Adipose tissue (tissue), 3 donors: ENCODE measurements at regions not wholly inside any gene's neighbourhood (a gene's known extent, or its start where the extent isn't known, plus 50 kb on each side); places are given as distances from the start of the nearest gene placed in this dataset.

Experiments
- H3K27ac ChIP-seq: one replicate; pipeline ENCODE4 v1.5.1; 2013; ENCODE audit warnings: low read depth, low read length
- WGBS, 3 donors: extraction: QIAGEN DNeasy Blood & Tissue Kit; methylation state at CpG; one replicate each; pipeline ENCODE4 v1.1.7; 2013; 5-methylcytosine and 5-hydroxymethylcytosine counted together
- donor health status: healthy with polysubstance abuse.
- donor health status: Bipolar disorder and iron deficiency.
- donor health status: healthy.

- 72 to 84% (median 82%) methylated on average over 11 of the region's 11 CpGs for WGBS, 3 donors
- H3K27ac ChIP-seq, result no peak overlapping the region
Observed at GRCh38 chr6:14681699-14682487, 564.0 kb upstream of the JARID2 start.

GRCh38 chr6:14682812-14683211 lies 563.1 kb upstream of the JARID2 start:
- 71 to 98% (median 91%) methylated on average over 1 of the region's 1 CpG for WGBS, 3 donors
- H3K27ac ChIP-seq, result no peak overlapping the region

- 89 to 97% (median 92%) methylated on average over 6 of the region's 6 CpGs for WGBS, 3 donors
- H3K27ac ChIP-seq, result no peak overlapping the region
Observed at GRCh38 chr6:14689639-14690038, 556.2 kb upstream of the JARID2 start.

- 83 to 94% (median 90%) methylated on average over 8 of the region's 8 CpGs for WGBS, 3 donors
- no peak overlapping the region for H3K27ac ChIP-seq
Observed at GRCh38 chr6:14690120-14691056, 555.5 kb upstream of the JARID2 start.

GRCh38 chr6:14692208-14692607 lies 553.7 kb upstream of the JARID2 start:
- H3K27ac ChIP-seq, result no peak overlapping the region
- 52 to 84% (median 71%) methylated on average over 1 of the region's 1 CpG for WGBS, 3 donors

- WGBS, 3 donors, result 80 to 92% (median 89%) methylated on average over 10 of the region's 10 CpGs
- H3K27ac ChIP-seq, result no peak overlapping the region
Observed at GRCh38 chr6:14693301-14694192, 552.3 kb upstream of the JARID2 start.

- H3K27ac ChIP-seq, result no peak overlapping the region
- 63 to 97% (median 84%) methylated on average over 1 of the region's 1 CpG for WGBS, 3 donors
Observed at GRCh38 chr6:14694308-14694707, 551.6 kb upstream of the JARID2 start.

GRCh38 chr6:14695579-14695978 lies 550.3 kb upstream of the JARID2 start:
- no peak overlapping the region for H3K27ac ChIP-seq
- 48 to 73% (median 69%) methylated on average over 6 of the region's 6 CpGs for WGBS, 3 donors

- H3K27ac ChIP-seq, result no peak overlapping the region
- WGBS, 3 donors, result 88 to 99% (median 97%) methylated on average over 4 of the region's 4 CpGs
Observed at GRCh38 chr6:14696367-14696766, 549.5 kb upstream of the JARID2 start.

GRCh38 chr6:14697427-14697826 lies 548.4 kb upstream of the JARID2 start:
- 82 to 95% (median 92%) methylated on average over 2 of the region's 2 CpGs for WGBS, 3 donors
- H3K27ac ChIP-seq, result no peak overlapping the region

GRCh38 chr6:14699803-14700601 lies 545.9 kb upstream of the JARID2 start:
- 76 to 88% (median 86%) methylated on average over 8 of the region's 8 CpGs for WGBS, 3 donors
- H3K27ac ChIP-seq, result no peak overlapping the region

- no peak overlapping the region for H3K27ac ChIP-seq
- 54 to 69% (median 64%) methylated on average over 4 of the region's 4 CpGs for WGBS, 3 donors
Observed at GRCh38 chr6:14701946-14702345, 543.9 kb upstream of the JARID2 start.

GRCh38 chr6:14702678-14703077 lies 543.2 kb upstream of the JARID2 start:
- 81 to 83% (median 82%) methylated on average over 5 of the region's 5 CpGs for WGBS, 3 donors

GRCh38 chr6:14703586-14703985 lies 542.3 kb upstream of the JARID2 start:
- 69 to 88% (median 83%) methylated on average over 5 of the region's 5 CpGs for WGBS, 3 donors
- no peak overlapping the region for H3K27ac ChIP-seq

More at GRCh38 chr6:14702678-14703077, 543.2 kb upstream of the JARID2 start:
- H3K27ac ChIP-seq, result no peak overlapping the region

GRCh38 chr6:14704383-14705271 lies 541.2 kb upstream of the JARID2 start:
- H3K27ac ChIP-seq, result no peak overlapping the region
- WGBS, 3 donors, result 76 to 86% (median 83%) methylated on average over 10 of the region's 10 CpGs

- no peak overlapping the region for H3K27ac ChIP-seq
- 45 to 54% (median 49%) methylated on average over 4 of the region's 4 CpGs for WGBS, 3 donors
Observed at GRCh38 chr6:14705841-14706377, 540.0 kb upstream of the JARID2 start.
